Body of pancreas (tissue), 4 donors: ENCODE measurements at regions not wholly inside any gene's neighbourhood (a gene's known extent, or its start where the extent isn't known, plus 50 kb on each side); places are given as distances from the start of the nearest gene placed in this dataset.
"Not testable (repeated sequence)": the region's sequence is repeated elsewhere in the genome, so short reads cannot be mapped to it uniquely, and the experiment has no call there.

ENCODE experiments used
- ATAC-seq: fragments of 150-250 bp; one replicate; pipeline ENCODE4 v1.9.1; 2016
- DNase-seq, 4 donors: peaks; one replicate each; pipeline ENCODE4 v3.0.0-alpha.2; 2019
- H3K27ac ChIP-seq, 4 donors: fragments of 200-600 bp; sonication (generic); 1 replicate in 3 of 4; 2 replicates in 1 of 4; pipeline versions ENCODE4 v1.5.1 to v1.6.1; 2016 to 2019; ENCODE audit warnings: mild to moderate bottlenecking in 1 of 4, mixed read lengths in 1 of 4, moderate library complexity in 1 of 4
- H3K27me3 ChIP-seq, 2 donors: fragments of 200-600 bp; sonication (generic); one replicate each; pipeline ENCODE4 v1.6.0; 2016; ENCODE audit warnings: mild to moderate bottlenecking in 1 of 2
- H3K36me3 ChIP-seq, 2 donors: fragments of 200-600 bp; sonication (generic); replicated peaks in 1 of 2; 2 replicates each; pipeline ENCODE4 v1.5.1; 2016; ENCODE audit warnings: low read depth in 2 of 2; ENCODE audit not compliant: insufficient read depth in 1 of 2
- H3K4me1 ChIP-seq: fragments of 200-600 bp; sonication (generic); one replicate; pipeline ENCODE4 v1.6.0; 2016
- H3K4me3 ChIP-seq, 2 donors: fragments of 200-600 bp; sonication (generic); 1 replicate in 1 of 2; 2 replicates in 1 of 2; pipeline ENCODE4 v1.5.1; 2016 to 2019
- H3K9me3 ChIP-seq, 3 donors: fragments of 200-600 bp; sonication (generic); 1 replicate in 2 of 3; 2 replicates in 1 of 3; pipeline ENCODE4 v1.5.1; 2016
- CTCF ChIP-seq, 7 experiments: fragments of 450-650 bp in 4 of 7; fragments of 200-600 bp in 3 of 7; sonication (generic) in 3 of 7; IDR thresholded peaks; one replicate each; pipeline ENCODE4 v1.5.1; 2016 to 2019; ENCODE audit warnings: antibody characterized with exemption in 7 of 7
- POLR2A ChIP-seq, 3 donors: fragments of 450-650 bp; IDR thresholded peaks; one replicate each; pipeline ENCODE4 v1.6.1; 2016; ENCODE audit warnings: antibody characterized with exemption in 3 of 3, mild to moderate bottlenecking in 2 of 3
- WGBS, 2 donors: methylation state at CpG; one replicate each; pipeline ENCODE4 v1.1.5; 2017; 5-methylcytosine and 5-hydroxymethylcytosine counted together
- intact Hi-C: fragments of 100-400 bp; cut with DNase I; formaldehyde crosslinking; loops from one replicate; pipeline ENCODE4 v1.15.1; 2023

DNA sequence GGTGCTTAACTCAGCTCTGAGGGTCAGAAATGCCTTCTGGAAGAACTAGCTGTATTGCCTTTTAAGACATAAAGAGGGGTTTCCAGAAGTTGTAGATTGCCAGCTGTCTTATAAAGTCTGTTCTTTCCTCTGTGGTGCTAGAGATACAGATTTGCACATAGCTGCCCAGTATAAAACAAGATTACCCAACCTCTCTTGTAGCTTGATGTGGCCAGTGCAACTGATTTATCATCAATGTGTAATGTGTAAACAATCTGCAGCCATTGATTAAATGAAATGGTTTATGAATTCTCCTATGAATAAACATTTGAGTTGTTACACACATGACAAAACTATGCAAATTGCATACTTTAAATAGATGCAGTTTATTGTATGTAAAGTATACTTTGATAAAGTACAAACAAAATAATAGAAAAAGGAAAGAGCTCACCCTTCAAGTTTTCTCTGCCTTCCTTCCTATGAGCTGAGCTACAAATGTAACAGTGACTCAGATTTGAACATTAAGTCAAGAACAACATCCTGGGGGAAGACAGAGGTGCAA, 195.2 kb downstream of the TMEM26 start:
- no peaks in the 10 kb centered on the region for H3K36me3 ChIP-seq
- intact Hi-C loops, result no loop called here
- H3K4me3 ChIP-seq, result no peak overlapping the region
- DNase-seq, result no peak
- no peaks in the 10 kb centered on the region for H3K4me1 ChIP-seq
- no peaks in the 10 kb centered on the region for H3K27me3 ChIP-seq
- no peak overlapping the region for H3K27ac ChIP-seq
- no peaks in the 10 kb centered on the region for H3K9me3 ChIP-seq
- no peak for ATAC-seq
- TF ChIP-seq CTCF (IDR thresholded peaks at IDR 0.05) (no peak), POLR2A (IDR thresholded peaks at IDR 0.05) (no peak)

- no peak for ATAC-seq
- intact Hi-C loops, result no loop called here
- Histone ChIP-seq H3K36me3 (no peaks in the 10 kb centered on the region), H3K27ac (no peak overlapping the region), H3K9me3 (no peaks in the 10 kb centered on the region), H3K4me3 (no peak overlapping the region), H3K4me1 (no peaks in the 10 kb centered on the region), H3K27me3 (no peaks in the 10 kb centered on the region)
- no peak for DNase-seq
- TF ChIP-seq POLR2A (IDR thresholded peaks at IDR 0.05) (no peak), CTCF (IDR thresholded peaks at IDR 0.05) (no peak)
- 92 to 100% methylated on average over 5 to 6 of the region's 6 CpGs for WGBS, 2 donors
Observed at GRCh38 chr10:61257136-61257535, 196.0 kb downstream of the TMEM26 start.

DNA sequence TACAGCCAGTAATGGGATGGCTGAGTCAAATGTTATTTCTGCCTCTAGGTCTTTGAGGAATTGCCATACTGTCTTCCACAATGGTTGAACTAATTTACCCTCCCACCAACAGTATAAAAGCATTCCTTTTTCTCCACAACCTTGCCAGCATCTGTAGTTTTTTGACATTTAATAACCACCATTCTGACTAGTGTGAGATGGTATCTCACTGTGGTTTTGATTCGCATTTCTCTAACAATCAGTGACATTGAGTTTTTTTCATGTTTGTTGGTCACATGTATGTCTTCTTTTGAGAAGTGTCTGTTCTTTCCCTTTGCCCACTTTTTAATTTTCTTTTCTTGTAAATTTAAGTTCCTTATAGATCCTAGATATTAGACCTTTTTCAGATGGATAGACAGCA, 200.9 kb downstream of the TMEM26 start:
- H3K27me3 ChIP-seq, H3K4me3 ChIP-seq, DNase-seq, H3K27ac ChIP-seq, H3K9me3 ChIP-seq, ATAC-seq, H3K4me1 ChIP-seq, H3K36me3 ChIP-seq, intact Hi-C loops: not testable (repeated sequence)
- 75 to 96% methylated on average over 1 of the region's 1 CpG for WGBS, 2 donors

- intact Hi-C loops, result no loop called here
- H3K27me3 ChIP-seq, result no peaks in the 10 kb centered on the region
- no peak overlapping the region for H3K27ac ChIP-seq
- H3K4me1 ChIP-seq, result no peaks in the 10 kb centered on the region
- DNase-seq, result no peak
- no peak for ATAC-seq
- no peak for TF ChIP-seq CTCF (IDR thresholded peaks at IDR 0.05)
- TF ChIP-seq POLR2A (IDR thresholded peaks at IDR 0.05), result no peak
- 74 to 94% methylated on average over 1 of the region's 1 CpG for WGBS, 2 donors
- H3K36me3 ChIP-seq, result no peaks in the 10 kb centered on the region
- H3K9me3 ChIP-seq, result no peaks in the 10 kb centered on the region
- H3K4me3 ChIP-seq, result no peak overlapping the region
Observed at GRCh38 chr10:61251089-61251488, 202.1 kb downstream of the TMEM26 start.

DNA sequence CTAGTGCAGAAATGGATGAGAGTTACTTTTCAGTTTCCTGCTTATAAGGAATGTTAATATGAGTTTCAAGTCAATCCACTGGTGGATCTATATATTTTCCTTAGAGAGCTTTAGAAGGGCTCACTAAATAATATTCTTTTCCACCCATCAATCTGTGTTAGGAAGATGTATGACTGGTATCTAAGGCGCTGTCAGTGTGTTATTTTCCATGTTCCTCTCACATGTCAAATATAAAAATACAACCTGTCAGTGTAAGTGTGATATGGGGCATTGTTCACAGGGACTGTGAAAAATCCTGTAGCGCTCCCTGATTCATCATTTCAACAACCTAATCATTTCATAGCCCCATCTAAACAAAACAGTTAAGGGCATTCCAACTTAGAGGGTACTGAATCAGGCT, 203.1 kb downstream of the TMEM26 start:
- ATAC-seq, result no peak
- WGBS, 2 donors, result 49 to 67% methylated on average over 2 of the region's 2 CpGs
- Histone ChIP-seq H3K27me3 (no peaks in the 10 kb centered on the region), H3K4me3 (no peak overlapping the region), H3K27ac (no peak overlapping the region), H3K9me3 (no peaks in the 10 kb centered on the region), H3K36me3 (no peaks in the 10 kb centered on the region), H3K4me1 (no peaks in the 10 kb centered on the region)
- intact Hi-C loops, result no loop called here
- DNase-seq, result no peak
- TF ChIP-seq POLR2A (IDR thresholded peaks at IDR 0.05) (no peak), CTCF (IDR thresholded peaks at IDR 0.05) (no peak)
